SU-DHL-6 (cell line): ENCODE measurements at regions not wholly inside any gene's neighbourhood (a gene's known extent, or its start where the extent isn't known, plus 50 kb on each side); places are given as distances from the start of the nearest gene placed in this dataset.

ENCODE experiments used
- H2AFZ ChIP-seq: fragments of 200-600 bp; sonication (generic); 2 replicates; pipeline ENCODE4 v1.6.1; 2014; ENCODE audit warnings: low read depth, mild to moderate bottlenecking, moderate library complexity, mixed read lengths, antibody characterized with exemption, low read length; ENCODE audit not compliant: severe bottlenecking
- H3F3A ChIP-seq: fragments of 200-600 bp; shearing (Covaris generic); 2 replicates; pipeline ENCODE4 v1.6.0; 2016; ENCODE audit warnings: antibody characterized with exemption, mild to moderate bottlenecking; ENCODE audit not compliant: insufficient read depth
- H3K27ac ChIP-seq: fragments of 200-600 bp; sonication (generic); 2 replicates; pipeline ENCODE4 v1.5.1; 2016; ENCODE audit warnings: low read depth, mild to moderate bottlenecking, low read length, moderate library complexity, mixed read lengths
- H3K27me3 ChIP-seq: fragments of 200-600 bp; sonication (generic), shearing (Covaris generic); 2 replicates; pipeline ENCODE4 v1.6.0; 2014; ENCODE audit warnings: mild to moderate bottlenecking, low read length
- H3K36me3 ChIP-seq: fragments of 200-600 bp; sonication (generic); 2 replicates; pipeline ENCODE4 v1.6.1; 2014; ENCODE audit warnings: mild to moderate bottlenecking, low read length, mixed read lengths
- H3K4me2 ChIP-seq: fragments of 300-600, 200-600 bp; shearing (Covaris generic), sonication (generic); 2 replicates; pipeline ENCODE4 v1.6.0; 2014; ENCODE audit warnings: low read length, low read depth, mild to moderate bottlenecking; ENCODE audit not compliant: poor library complexity, severe bottlenecking
- H3K4me3 ChIP-seq: fragments of 200-600 bp; sonication (generic); 2 replicates; pipeline ENCODE4 v1.5.1; 2014; ENCODE audit warnings: antibody characterized with exemption, low read length, mild to moderate bottlenecking, mixed read lengths; ENCODE audit not compliant: insufficient read depth, poor library complexity, severe bottlenecking
- H3K79me2 ChIP-seq: fragments of 200-600 bp; sonication (generic); 2 replicates; pipeline ENCODE4 v1.6.1; 2014; ENCODE audit warnings: mild to moderate bottlenecking, low read length, moderate library complexity; ENCODE audit not compliant: insufficient read depth
- H3K9ac ChIP-seq: fragments of 200-600 bp; sonication (generic); 2 replicates; pipeline ENCODE4 v1.7.0; 2014; ENCODE audit warnings: mild to moderate bottlenecking, low read length
- H3K9me2 ChIP-seq: fragments of 200-600 bp; sonication (generic); replicated peaks from 2 replicates; pipeline ENCODE4 v1.6.1; 2014; ENCODE audit warnings: low read length; ENCODE audit not compliant: insufficient read depth
- H3K9me3 ChIP-seq: fragments of 200-600 bp; sonication (generic); 2 replicates; pipeline ENCODE4 v1.6.1; 2014; ENCODE audit warnings: low read length, mixed read lengths; ENCODE audit not compliant: insufficient read depth
- H4K20me1 ChIP-seq: fragments of 200-600 bp; sonication (generic); 2 replicates; pipeline ENCODE4 v1.6.1; 2014; ENCODE audit warnings: low read depth, mild to moderate bottlenecking, antibody characterized with exemption, low read length, moderate library complexity, mixed read lengths
- EZH2phosphoT487 ChIP-seq: fragments of 200-600 bp; sonication (generic), shearing (Covaris generic); conservative IDR thresholded peaks from 2 replicates; pipeline ENCODE4 v1.6.1; 2018; ENCODE audit warnings: mild to moderate bottlenecking, antibody characterized with exemption, low read length, moderate library complexity, mixed read lengths
- TF ChIP-seq, protein P1 (sequence below): fragments of 200-600 bp; sonication (generic); IDR thresholded peaks from one replicate; pipeline ENCODE4 v1.5.1; 2017; ENCODE audit warnings: antibody characterized with exemption, mild to moderate bottlenecking, low read length, moderate library complexity; ENCODE audit not compliant: insufficient read depth, poor library complexity, severe bottlenecking

DNA sequence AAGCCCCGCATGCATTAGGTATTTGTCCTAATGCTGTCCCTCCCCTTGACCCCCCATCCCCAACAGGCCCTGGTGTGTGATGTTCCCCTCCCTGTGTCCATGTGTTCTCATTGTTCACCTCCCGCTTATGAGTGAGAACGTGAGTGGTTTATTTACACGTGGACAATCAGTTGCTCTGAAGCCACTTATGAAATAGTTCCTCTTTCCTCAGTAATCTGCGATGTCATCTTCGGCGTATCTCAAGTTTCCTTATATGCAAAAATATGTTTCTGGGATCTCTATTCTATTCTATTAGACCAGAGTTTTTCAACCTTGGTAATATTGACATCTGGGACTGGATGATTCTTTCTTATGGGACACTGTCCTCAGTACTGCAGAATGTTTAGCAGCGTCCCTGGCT lies 56.0 kb upstream of the DCD start:
- no peaks in the 10 kb centered on the region for H3K9me2 ChIP-seq
- no peaks in the 10 kb centered on the region for H3K36me3 ChIP-seq
- H3K4me3 ChIP-seq: no peak overlapping the region
- no peaks in the 10 kb centered on the region for H3K27me3 ChIP-seq
- H4K20me1 ChIP-seq: no peaks in the 10 kb centered on the region
- no peaks in the 10 kb centered on the region for H3K79me2 ChIP-seq
- H3K27ac ChIP-seq: no peak overlapping the region
- H2AFZ ChIP-seq: no peak overlapping the region
- no peak overlapping the region for H3K4me2 ChIP-seq
- no peak overlapping the region for H3K9ac ChIP-seq
- no peaks in the 10 kb centered on the region for H3F3A ChIP-seq
- no peaks in the 10 kb centered on the region for H3K9me3 ChIP-seq
- TF ChIP-seq, protein P1, sequence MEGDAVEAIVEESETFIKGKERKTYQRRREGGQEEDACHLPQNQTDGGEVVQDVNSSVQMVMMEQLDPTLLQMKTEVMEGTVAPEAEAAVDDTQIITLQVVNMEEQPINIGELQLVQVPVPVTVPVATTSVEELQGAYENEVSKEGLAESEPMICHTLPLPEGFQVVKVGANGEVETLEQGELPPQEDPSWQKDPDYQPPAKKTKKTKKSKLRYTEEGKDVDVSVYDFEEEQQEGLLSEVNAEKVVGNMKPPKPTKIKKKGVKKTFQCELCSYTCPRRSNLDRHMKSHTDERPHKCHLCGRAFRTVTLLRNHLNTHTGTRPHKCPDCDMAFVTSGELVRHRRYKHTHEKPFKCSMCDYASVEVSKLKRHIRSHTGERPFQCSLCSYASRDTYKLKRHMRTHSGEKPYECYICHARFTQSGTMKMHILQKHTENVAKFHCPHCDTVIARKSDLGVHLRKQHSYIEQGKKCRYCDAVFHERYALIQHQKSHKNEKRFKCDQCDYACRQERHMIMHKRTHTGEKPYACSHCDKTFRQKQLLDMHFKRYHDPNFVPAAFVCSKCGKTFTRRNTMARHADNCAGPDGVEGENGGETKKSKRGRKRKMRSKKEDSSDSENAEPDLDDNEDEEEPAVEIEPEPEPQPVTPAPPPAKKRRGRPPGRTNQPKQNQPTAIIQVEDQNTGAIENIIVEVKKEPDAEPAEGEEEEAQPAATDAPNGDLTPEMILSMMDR: no peak
- TF ChIP-seq EZH2phosphoT487: no peak

DNA sequence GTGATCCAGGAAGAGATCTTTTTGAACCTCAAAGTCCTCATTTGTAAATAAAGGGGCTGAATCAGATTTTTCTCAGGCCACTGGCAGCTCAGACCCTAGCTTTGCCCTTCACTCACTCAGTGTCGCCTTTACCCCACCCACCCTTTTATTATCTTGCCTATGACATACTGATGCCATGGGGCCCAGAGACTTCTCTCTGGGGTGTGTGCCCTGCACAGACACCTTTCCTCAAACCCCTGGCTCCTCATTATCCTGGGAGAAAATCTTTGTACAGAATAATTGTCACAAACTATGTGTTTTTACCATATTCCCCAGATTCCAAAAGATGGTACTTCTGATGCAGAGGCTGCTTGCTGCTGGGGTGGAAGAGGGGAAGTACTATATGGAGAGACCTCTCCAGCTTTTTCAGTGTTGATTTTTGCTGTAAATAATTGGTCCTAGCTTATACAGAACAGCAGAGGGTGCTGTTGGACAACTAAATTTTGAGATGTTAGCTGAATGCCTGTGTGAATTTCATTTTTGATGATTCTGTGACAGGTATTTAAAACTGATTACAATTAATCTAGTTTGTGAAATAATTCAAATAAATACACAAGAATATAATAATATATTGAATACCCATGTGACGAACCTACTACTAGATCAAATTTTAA lies 53.9 kb upstream of the DCD start:
- H3K27me3 ChIP-seq: no peaks in the 10 kb centered on the region
- H4K20me1 ChIP-seq: no peaks in the 10 kb centered on the region
- H3K27ac ChIP-seq: no peak overlapping the region
- H3K9ac ChIP-seq: no peak overlapping the region
- H3K79me2 ChIP-seq: no peaks in the 10 kb centered on the region
- H3K9me3 ChIP-seq: no peaks in the 10 kb centered on the region
- no peaks in the 10 kb centered on the region for H3K36me3 ChIP-seq
- H3K9me2 ChIP-seq: no peaks in the 10 kb centered on the region
- no peak overlapping the region for H3K4me2 ChIP-seq
- H2AFZ ChIP-seq: no peak overlapping the region
- no peaks in the 10 kb centered on the region for H3F3A ChIP-seq
- no peak overlapping the region for H3K4me3 ChIP-seq
- TF ChIP-seq EZH2phosphoT487: no peak
- TF ChIP-seq, protein P1: peak; percentile 54

DNA sequence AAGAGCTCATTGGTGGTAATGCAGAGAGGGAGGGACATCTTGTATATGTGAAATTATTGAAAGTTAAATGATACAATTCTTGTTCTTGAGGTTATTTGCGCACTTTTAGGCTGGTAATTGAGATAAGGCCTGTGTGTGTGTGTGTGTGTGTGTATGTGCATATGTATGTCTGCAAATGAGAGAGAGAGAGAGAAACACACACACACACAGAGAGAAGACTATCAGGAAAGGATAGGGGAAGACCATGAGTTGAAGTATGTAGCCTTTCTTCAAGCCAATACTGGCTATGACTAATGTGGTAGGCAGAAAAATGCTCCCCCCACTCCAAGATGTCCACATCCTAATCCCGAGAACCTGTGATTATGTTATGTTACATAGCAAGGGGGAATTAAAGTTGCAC lies 52.7 kb upstream of the DCD start:
- Histone ChIP-seq H3K27me3 (no peaks in the 10 kb centered on the region), H3K4me2 (no peak overlapping the region), H4K20me1 (no peaks in the 10 kb centered on the region), H2AFZ (no peak overlapping the region), H3K4me3 (no peak overlapping the region), H3K36me3 (no peaks in the 10 kb centered on the region), H3K9me2 (no peaks in the 10 kb centered on the region), H3K79me2 (no peaks in the 10 kb centered on the region), H3F3A (no peaks in the 10 kb centered on the region), H3K27ac (no peak overlapping the region), H3K9me3 (no peaks in the 10 kb centered on the region), H3K9ac (no peak overlapping the region)
- TF ChIP-seq, protein P1: no peak
- no peak for TF ChIP-seq EZH2phosphoT487
